ENCODE measurements at regions not wholly inside any gene's neighbourhood (a gene's known extent, or its start where the extent isn't known, plus 50 kb on each side); places are given as distances from the start of the nearest gene placed in this dataset.

DNA sequence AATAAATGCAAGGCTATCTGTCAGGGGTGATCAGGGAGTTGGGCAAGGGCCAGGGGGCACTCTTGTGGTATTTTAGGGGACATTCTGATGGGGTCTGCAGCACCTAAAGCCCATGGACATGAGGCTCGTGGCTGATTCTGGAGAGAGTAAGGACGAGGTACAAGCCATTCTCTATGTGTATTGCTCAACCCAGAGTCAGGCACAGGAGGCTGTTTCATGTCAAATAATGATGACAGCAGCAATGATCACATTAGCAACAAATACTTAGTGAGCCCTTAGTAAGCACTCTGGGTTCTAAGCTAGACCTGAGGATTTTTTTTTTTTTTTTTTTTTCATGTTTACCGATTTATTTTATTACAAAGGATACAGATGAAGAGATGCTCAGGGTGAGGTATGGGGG is 83.5 kb upstream of the THY1 start:
- in situ Hi-C loops (cut with HindIII; ENCODE audit: low pct_unique_long_range_greater_than_20kb, low sequenced_read_pairs), result no loop called here
- no peak for DNase-seq (ENCODE audit: low read depth)

DNA sequence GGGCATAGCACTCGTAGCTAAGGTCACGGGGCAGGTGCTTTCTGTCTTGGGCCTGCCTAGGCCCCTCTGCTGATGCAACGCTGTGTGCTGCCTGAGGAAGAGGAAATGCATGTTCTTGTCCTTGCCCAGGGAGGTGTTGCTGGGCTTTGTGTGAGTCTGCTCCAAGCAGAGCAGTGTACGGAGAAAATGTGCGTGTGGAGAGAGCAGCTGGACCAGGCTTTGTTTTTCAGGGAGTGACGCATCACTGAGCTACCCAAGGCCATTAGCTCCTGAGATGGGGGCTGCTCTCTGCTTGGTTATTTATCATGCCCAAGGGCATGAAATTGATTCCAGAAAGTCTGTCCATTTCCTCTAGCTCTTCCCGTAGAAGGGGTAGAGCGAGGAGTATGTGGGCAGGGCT is 82.9 kb upstream of the THY1 start:
- in situ Hi-C loops (cut with HindIII; ENCODE audit: low pct_unique_long_range_greater_than_20kb, low sequenced_read_pairs), result no loop called here
- no peak for DNase-seq (ENCODE audit: low read depth)

DNA sequence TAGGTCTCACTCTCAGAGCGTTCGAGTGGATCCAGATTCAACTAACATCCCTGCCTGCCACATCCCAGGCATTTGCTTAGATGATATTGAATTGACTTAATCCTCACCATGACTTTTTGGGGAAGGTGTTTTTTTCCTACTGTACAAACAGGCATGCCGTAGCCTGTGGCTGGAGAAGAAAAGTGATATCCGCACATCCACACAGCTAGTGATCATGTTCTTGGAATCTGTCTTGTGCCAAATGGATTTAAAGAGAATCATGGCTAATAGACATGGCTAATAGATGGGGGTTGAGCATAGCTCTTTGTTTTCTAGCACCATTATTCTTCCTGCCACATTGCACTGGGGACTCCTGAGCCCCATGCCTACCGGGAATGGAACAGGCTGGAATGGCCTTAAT is 82.1 kb upstream of the THY1 start:
- no peak for DNase-seq (ENCODE audit: low read depth)
- in situ Hi-C loops (cut with HindIII; ENCODE audit: low pct_unique_long_range_greater_than_20kb, low sequenced_read_pairs), result no loop called here

DNA sequence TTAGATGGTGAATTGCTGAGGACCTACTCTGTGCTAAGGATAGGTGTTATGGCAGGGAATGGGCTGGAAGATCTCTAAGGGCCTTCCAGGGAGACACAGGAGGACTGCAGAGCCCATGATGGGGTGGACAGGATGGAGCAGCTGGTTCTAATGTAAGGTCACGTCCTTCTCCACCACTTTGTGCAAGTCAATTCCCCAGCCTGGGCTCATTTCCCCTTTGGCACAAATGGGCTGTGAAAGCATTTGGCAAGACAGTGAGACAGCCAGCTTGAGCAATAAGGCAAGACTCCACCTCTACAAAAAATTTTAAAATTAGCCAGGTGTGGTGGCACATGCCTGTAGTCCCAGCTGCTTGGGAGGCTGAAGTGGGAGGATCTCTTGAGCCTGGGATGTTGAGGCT is 81.4 kb upstream of the THY1 start:
- in situ Hi-C loops (cut with HindIII; ENCODE audit: low pct_unique_long_range_greater_than_20kb, low sequenced_read_pairs), result no loop called here
- no peak for DNase-seq (ENCODE audit: low read depth)

DNA sequence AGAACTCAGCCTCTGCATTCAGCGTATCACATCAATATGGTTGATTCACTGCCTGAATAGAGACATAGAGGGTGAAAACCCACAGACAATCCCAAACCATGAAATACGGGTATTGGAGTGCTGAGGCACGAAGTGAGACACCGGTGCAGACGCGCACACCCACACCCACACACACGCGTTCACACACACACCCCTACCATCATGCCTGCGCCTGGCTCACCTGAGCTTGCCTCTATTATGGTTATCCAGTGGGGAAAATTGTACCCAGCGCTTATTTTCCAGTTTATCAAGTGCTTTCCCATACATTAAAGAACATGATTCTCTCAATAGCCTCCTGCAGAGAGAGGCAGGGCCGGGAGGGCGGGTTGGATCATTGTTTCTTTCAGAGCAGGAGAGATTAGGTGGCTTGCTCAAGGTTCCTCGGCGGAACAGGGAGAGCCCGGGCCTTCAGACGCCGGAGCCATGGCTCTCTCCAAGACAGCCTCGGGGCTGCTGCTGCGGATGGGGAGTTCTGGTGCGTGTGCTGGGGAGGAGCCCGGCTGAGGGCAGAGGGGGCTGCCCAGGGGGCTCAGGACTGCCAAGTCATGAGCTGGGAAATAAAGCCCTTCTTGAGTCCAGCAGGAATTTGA is 78.9 kb upstream of the THY1 start:
- DNase-seq (ENCODE audit: low read depth), result no peak
- in situ Hi-C loops (cut with HindIII; ENCODE audit: low pct_unique_long_range_greater_than_20kb, low sequenced_read_pairs), result no loop called here

DNA sequence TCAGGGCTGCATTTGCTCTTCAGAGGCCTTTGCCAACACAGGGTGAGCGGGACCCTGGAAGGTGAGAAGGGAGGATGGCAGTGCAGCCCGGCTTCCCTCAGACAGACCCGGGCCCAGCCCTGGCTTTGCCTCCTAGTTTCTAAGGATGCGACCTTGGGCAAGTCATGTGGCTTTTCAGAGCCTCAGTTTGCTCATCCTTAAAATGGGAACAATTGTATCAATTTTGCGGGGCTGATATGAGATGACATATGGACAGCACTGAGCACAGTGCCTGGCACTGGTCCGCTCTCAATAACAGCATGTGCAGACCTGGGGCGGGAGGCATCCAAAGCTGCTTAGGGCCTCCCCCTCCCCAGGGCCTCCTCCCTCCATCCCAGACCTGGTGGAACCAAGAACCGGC is 74.7 kb upstream of the THY1 start:
- in situ Hi-C loops (cut with HindIII; ENCODE audit: low pct_unique_long_range_greater_than_20kb, low sequenced_read_pairs), result no loop called here
- DNase-seq (ENCODE audit: low read depth), result no peak

DNA sequence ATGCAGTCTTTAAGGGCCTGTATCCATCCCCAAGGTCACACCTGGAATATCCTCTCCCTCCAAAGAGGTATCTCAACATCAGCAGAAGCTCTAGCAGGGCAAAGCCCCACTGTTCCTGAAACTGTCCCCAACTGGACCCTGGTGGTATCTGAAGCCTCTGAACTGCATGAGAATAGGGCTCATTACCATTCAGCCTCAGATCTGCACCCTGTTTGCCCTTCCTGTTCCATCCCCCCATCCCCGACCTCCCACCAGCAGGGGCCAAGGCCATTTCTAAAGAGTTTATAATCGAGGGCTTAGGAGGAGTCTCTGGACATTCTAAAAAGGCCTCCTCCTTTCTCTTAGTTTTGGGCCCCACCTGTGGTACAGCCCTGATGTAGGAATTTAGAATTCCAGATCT is 74.0 kb upstream of the THY1 start:
- in situ Hi-C loops (cut with HindIII; ENCODE audit: low pct_unique_long_range_greater_than_20kb, low sequenced_read_pairs), result no loop called here
- DNase-seq (ENCODE audit: low read depth), result no peak

DNA sequence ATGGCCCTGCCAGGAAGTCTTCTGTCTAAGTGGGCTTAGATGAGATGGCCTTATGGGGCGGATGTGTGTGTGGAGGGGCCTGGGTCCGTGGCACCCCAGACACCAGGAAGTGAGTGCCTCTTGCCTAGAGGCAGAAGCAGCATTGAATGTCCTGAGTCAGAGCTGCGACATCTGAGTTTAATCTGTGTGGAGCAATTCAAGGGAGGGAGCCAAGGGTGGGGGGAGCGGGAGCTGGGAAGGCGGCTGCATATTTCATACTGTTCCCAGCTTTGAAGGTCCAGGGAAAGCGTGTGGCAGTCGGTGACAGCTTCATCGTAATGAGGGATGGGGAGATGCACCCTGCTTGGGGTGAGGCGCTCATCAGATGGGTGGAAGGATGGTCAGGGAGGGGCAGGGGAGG is 73.5 kb upstream of the THY1 start:
- DNase-seq (ENCODE audit: low read depth), result no peak
- in situ Hi-C loops (cut with HindIII; ENCODE audit: low pct_unique_long_range_greater_than_20kb, low sequenced_read_pairs), result no loop called here

DNA sequence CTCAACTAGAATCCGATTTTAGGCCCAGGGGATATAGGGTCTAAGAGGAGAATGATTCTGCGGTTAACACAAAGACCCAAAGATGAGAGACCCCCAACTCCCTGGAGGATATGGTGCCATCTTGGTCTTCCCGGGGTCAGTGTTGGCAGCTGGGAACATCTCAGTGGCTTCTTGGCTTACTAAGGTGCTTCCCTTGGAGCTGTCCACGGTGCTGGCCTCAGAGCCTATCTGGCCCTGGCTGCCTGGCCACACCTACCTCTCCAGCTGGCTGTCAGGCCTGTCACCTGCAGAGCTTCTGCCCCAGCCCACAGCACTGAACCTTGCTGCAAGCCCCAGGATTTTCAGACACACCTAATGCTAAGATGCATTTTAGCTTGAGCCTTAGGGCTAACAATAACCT is 70.7 kb upstream of the THY1 start:
- in situ Hi-C loops (cut with HindIII; ENCODE audit: low pct_unique_long_range_greater_than_20kb, low sequenced_read_pairs), result no loop called here

DNA sequence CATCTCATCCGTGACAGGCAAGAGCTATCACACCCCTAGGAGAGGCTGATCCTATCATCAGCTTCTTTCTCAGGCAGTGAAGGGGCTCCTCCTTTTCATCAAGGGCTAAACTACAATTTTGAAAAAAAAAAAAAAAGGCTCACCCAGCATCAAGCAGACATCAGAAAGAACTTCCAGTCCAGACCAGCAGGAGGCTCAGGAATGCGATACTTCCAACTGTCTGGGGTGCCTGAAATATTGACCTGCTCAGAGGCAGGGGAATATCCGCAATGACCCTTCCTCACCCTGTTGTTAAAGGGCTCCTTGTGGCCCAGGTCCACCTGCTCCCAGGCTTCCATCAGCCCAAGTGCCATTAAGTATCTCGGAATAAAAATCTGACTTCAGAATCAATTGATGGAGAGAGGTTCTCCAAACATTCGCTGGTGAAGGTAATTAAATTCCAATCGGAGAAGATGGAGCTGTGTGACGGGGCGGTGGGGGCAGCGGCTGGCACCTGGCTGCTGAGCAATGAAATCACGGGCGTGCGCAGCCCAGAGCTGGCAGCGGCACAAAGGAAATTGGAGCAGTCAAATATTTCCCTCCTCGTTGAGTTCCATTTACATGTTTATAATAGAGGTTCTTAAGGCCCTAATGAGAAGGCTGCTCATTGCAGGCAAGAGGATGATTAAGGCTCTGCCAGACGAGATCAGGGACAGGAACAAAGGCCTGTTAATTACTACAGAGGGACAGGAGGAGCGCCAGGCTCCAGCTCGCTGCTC is 69.0 kb upstream of the THY1 start:
- in situ Hi-C loops (cut with HindIII; ENCODE audit: low pct_unique_long_range_greater_than_20kb, low sequenced_read_pairs), result no loop called here
- DNase-seq (ENCODE audit: low read depth), result no peak

More for the DNA sequence above, 70.7 kb upstream of the THY1 start:
- DNase-seq (ENCODE audit: low read depth), result peak; percentile 27

DNA sequence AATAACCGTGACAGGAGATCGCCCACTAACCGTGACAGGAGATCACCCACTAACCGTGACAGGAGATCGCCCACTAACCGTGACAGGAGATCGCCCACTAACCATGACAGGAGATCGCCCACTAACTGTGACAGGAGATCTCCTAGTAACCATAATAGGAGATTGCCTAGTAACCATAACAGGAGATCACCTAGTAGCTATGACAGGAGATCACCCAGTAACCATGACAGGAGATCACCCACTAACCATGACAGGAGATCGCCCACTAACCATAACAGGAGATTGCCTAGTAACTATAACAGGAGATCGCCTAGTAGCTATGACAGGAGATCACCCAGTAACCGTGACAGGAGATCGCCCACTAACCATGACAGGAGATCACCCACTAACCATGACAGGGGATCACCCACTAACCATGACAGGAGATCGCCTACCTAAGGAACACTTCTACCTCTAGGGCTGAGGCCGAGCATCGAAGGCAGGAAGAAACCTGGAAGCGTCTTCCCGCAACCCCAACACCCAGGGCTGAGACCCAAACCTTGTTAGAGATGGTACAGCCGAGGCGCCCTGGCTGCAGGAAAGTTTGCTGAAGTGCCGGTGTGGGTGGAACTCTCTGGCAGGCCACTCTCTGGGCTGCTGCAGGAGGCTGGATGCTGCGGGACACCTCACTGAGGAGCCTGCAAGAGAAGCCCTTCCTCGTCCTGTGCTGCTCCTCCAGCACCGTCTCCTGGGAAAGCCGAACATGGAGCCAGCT is 67.5 kb upstream of the THY1 start:
- DNase-seq (ENCODE audit: low read depth), result no peak
- in situ Hi-C loops (cut with HindIII; ENCODE audit: low pct_unique_long_range_greater_than_20kb, low sequenced_read_pairs), result no loop called here

DNA sequence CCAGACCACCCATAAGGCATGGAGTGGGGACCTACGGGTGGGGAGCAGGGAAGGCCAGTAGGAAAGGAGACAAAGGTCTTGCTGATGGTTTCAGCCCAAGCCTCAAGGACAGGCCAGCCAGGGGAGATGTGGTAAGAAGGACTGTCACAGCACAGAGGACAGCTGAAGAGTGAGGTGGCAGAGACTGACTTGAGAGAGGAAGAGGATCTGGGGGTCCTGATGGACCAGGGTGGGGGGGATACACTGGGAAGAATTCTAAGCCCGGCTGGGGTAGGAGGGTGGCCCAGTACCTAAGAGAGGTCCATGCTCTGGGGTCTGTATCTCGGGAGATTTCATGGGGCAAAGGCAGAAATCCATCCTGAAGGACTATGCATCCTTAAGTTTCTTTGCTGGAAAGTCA is 66.1 kb upstream of the THY1 start:
- in situ Hi-C loops (cut with HindIII; ENCODE audit: low pct_unique_long_range_greater_than_20kb, low sequenced_read_pairs), result no loop called here
- DNase-seq (ENCODE audit: low read depth), result no peak

DNA sequence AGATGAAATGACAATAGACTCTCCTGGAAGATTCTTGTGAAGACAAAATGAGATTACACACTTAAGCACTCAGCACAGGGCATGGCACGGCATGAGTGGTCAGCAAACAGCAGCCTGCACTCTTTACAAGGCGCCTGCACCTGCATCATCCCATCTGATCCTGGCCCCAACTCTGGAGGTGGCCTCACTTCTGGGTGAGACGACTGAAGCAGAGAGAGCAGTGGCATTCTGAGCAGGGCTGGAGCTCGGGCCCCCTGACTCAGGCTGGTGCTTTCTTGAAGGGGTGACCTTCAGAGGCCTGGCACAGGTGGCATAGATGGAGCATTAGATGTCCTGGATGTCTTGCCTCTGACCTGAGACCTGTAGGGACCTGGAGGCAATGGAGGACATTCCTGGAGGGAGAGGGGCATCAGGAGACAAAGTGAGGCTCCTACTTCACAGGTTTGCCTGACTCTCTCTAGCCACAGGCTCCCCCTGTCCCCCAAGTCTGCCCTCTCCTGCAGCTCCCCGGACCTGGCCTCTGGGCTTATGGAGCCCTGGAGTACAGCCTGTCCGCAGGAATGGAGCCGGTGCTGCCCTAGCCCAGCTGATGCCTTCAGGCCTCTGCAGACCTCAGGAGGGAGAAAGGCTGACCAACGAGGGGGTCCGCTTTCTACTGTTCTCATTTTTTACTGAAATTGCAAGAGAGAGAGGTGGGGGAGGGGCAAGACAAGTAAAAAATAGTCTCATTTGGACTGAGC is 65.5 kb upstream of the THY1 start:
- in situ Hi-C loops (cut with HindIII; ENCODE audit: low pct_unique_long_range_greater_than_20kb, low sequenced_read_pairs), result no loop called here
- no peak for DNase-seq (ENCODE audit: low read depth)

DNA sequence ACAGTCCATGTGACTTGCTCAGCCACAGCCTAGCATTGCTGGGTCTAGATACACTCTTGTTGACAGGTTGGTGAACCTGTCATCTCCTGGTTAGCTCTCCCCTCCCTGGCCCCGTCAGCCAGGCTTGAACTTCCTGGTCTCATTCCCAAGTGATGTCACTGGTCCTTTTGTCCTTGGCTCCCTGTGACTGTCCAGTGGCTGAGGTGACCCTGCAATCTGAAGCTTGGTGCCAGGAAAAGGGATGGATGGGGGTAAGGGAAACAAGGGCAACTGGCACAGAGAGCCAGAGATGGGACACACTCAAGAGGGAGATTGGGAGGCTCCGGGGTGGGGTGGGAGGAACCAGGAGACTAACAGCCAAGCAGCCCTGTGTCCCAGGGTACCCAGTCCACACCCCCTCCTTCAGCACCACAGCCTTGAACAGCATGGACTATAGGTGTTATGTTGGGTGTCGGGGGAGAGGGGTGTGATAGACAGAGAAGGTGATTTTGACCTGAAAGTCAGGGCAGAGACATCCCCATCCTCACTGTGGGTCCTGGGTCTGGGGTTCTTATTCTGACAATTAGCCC is 63.8 kb upstream of the THY1 start:
- no peak for DNase-seq (ENCODE audit: low read depth)
- in situ Hi-C loops (cut with HindIII; ENCODE audit: low pct_unique_long_range_greater_than_20kb, low sequenced_read_pairs), result no loop called here

DNA sequence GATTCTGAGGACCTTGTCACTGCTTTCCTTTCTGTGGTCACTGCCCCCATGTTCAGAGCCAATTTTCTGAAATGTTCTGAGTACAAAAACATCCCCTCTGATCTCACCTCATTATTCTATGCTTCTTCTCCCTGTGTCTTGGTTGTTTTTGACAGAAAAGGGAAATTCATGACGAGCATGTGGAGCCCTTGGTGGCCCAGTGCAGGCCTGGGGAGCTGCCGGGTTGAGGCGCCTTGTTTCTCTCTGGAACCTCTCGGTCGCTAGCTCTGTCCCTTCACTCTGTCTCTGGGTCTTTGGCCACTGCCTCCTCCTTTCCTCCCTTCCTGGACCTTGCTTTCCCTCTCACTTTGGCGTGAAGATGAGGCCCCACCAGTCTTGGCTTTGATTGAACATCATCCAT is 63.0 kb upstream of the THY1 start:
- in situ Hi-C loops (cut with HindIII; ENCODE audit: low pct_unique_long_range_greater_than_20kb, low sequenced_read_pairs), result no loop called here
- no peak for DNase-seq (ENCODE audit: low read depth)

DNA sequence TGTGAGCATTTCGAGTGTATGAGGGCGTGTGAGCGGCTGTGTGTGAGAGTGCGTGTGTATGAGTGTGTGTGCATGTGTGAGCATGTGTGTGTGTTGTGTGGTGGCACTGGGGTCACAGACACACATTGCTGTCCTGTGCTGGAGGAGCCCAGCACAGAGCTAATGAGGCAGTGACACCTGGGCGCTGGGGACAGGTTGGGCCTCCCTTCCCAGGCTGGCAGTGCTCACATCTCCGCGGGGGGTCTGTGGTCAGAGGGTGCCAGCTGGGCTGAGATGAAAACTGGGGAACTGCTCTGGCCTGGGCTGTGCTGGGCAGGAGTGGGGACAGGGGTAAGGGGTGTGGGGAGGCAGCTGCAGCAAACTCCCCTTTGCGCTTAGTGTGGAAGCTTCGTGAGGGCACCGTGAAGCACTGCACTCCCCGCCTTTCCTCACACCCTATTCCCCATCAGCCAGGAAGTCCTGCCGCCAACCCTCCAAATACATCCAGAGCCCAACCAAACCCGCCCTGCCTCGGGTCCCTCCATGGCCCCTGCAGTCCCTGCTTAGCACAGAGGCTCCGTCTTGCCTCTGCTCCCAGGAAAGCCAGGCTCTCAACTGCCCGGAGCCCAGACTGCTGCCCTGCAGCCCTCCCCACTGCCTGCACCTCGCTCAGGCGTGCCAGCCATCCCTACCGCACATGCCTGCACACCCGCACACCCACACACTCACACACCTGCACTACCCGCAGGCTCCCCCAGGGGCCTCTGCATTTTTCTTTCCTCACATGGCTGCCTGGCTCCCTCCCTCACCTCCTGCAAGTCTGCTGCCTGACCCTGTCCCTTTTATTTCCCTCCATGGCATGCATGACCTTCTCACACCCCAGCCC is 62.0 kb upstream of the THY1 start:
- in situ Hi-C loops (cut with HindIII; ENCODE audit: low pct_unique_long_range_greater_than_20kb, low sequenced_read_pairs), result no loop called here
- DNase-seq (ENCODE audit: low read depth), result no peak

DNA sequence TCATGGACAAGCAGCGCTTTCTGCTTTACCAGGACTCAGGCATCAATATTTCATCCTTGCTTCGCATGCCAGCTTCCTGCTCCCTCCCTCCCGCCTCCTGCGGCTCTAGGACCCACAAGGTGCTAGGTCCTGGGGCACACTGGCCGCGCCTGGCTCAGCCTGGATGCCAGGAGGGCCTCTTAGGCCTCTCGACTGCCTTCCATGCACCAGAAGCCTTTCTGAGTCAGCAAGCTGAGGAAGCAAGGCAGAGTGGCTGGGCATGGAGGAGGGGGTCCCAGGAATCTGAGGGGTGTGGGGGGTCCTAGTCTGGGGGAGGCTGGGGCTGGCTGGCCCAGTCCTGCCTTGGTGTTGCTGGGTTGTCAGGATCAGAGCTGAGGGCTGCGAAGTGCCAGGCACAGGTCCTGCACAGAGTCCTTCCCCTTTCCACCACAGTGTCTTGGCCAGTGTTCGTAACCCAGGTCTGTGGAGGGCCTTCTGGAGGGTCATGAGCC is 61.0 kb upstream of the THY1 start:
- in situ Hi-C loops (cut with HindIII; ENCODE audit: low pct_unique_long_range_greater_than_20kb, low sequenced_read_pairs), result no loop called here
- DNase-seq (ENCODE audit: low read depth), result no peak

All from Caki2 (cell line).